Left hindlimb (tissue), 1 donor: ENCODE measurements at regions not wholly inside any gene's neighbourhood (a gene's known extent, or its start where the extent isn't known, plus 50 kb on each side); places are given as distances from the start of the nearest gene placed in this dataset.
"Not testable (repeated sequence)": the region's sequence is repeated elsewhere in the genome, so short reads cannot be mapped to it uniquely, and the experiment has no call there.

Experiments used
- DNase-seq: peaks from one replicate; pipeline ENCODE4 v3.0.0-alpha.2; 2018

DNA sequence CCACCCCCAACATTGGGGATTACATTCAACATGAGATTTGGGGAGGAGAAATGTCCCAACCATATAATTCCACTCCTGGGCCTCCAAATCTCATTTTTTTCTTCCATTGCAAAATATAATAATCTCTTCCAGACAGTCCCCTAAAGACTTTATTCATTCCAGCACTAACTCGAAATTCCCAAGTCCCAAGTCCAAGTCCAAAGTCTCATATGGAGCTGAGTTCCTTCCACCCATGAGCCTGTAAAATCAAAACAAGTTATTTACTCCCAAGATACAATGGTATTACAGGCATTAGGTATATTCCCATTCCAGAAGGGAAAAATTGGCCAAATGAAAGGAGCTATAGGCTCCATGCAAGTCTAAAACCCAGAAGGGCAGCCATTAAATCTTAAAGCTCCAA, 56.7 kb downstream of the P2RY1 start:
- DNase-seq = no peak

DNA sequence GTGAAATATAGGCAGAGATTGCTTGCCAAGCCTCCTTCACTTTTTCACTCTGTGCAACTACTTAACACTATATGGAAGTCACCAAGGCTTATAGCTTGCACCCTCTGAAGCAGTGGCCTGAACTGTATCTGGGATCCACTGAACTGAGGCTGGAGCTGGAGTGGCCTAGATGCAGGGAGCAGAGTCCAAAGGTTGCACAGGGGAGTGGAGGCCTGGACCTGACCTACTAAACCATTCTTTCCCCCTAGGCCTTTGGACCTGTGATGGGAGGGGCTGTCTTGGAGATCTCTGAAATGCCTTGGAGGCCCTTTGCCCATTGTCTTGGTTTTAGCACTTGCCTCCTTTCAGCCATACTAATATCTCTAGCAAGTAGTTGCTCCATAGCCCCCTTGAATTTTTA, 57.5 kb downstream of the P2RY1 start:
- no peak for DNase-seq

DNA sequence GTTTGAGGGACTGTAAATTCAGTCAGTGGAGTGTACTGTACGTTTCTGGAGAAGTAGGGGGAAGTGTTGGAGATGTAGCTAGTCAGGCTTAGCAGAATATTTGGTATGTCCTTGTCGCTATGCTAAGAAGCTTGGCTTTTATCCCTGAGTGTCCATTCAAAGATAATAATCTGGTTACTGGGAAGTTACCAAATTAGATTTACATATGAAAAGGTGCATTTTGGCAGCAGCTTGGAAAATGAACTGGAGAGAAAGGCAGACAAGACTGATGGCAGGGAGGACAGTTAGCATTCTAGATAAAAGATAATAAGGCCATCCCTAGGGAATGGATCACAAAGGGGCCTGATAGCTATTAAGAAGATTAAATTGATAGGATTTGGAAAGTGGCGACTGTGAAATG, 58.7 kb downstream of the P2RY1 start:
- DNase-seq = no peak

DNA sequence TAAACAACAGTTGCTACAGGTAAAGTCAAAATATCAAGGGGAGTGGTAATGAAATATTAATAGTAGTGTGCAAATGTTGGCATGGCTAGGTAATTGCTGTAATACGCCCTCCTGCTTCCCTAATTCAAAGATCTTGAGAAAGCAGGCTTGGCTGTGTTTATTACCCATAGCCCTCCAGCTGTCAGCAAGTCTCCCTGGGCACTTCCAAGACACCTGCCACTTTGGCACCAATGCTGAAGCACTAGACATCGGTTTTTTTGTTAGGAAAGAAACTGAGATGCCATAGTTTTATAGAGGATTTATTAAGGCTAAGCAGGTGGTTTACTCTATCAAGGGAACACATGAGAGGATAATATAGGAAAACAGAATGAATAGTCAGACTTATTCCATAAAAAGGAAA, 64.4 kb downstream of the P2RY1 start:
- DNase-seq = no peak

DNA sequence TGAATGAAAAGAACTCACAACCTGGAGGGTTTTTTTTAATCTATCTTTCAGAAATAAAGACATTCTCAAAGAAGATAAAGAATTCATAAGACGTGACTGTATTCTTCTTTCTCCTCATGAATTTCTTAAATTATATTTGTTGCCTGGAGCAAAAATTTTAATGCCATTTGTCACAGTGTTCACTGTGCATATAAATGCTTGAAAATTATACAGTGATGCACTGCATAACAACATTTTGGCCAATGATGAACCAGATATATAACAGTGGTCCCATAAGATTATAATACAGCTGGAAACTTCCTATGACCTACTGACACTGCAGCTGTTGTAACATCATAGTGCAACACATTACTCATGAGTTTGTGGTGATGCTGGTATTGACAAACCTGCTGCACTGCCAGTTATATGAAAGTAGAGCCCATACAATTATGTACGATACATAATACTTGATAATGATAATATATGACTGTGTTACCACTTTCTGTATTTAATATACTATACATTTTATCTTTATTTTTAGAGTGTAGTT, 67.3 kb downstream of the P2RY1 start:
- no peak for DNase-seq

DNA sequence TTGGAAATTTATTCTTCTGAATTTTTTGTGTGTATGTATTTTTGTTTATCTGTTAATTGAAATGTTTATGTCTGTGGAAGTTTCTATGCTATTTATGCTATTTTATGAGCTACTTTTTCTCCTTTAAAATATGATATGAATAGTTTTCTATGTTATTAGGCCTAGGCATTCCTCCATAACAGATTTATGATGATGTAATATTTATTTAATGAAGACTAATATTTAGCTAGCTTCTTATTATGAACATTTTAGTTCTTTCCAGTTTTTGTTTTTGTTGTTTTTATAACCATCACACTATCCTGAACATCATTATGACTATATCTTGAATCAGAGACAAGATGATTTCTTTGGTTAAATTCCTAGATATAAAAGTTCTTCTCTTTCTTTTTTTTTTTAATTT, 70.7 kb downstream of the P2RY1 start:
- DNase-seq = no peak

DNA sequence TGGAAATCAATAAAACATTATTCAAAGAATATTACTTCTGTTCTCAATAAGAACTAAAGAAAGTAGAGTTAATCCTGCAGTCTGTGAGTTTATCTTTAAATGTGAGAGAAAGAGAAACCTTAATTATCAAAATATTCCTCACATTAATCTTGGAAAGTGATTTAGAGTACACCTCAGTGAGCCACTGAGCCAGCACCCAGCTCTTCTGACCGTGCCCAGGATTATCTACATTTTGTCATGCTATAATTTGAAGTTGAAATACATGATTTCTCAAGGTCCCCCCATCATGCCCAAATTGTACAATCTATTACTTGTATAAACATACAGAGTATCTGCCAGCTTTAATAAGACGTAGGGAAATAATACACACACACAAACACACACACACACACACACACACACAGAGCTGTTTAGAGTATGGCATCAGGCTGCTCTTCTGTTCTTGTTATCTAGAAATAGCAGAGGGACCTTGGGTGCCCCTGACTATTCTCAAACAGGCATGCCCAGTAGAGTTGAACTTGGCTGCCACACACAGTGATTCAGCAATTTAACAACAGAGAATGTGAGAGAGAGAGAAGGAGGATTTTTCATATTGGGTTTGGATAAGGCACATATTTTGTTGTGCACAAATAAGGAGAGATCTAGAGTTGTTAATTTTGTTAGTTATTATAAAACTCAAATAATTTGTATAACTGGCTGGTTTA, 74.4 kb downstream of the P2RY1 start:
- DNase-seq = no peak

DNA sequence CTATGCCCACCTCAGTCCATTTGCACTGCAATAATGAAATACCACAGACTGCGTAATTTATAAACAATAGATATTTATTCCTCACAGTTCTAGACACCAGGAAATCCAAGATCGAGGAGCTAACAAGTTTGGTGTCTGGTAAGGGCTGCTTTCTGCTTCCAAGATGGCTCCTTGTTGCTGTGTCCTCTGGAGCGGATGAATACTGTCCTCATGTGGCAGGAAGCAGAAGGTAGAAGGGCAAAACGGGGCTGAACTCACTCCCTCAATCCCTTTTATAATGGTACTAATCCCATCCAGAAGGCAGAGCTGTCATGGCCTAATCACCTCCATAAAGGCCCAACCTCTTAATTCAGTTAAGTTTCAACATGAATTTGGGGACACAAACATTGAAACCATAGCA, 75.3 kb downstream of the P2RY1 start:
- no peak for DNase-seq

DNA sequence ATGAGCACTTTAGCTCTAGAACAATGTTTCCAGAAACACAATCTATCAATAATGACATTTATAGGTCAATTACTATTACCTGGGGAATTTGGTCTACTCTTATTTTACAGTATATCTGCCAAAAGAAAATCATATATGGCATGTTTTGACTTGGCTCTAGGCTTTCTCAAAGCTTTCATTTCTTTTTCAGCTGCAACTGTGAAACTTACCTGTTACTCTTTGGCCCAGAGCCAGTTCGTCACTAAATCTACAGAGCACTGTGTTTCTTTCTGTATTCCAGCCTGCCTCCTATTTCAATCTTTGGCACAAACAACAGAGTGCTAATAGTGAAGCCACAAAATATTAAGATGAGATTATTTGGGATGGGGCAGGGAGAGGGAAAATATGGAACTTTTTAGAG, 76.0 kb downstream of the P2RY1 start:
- DNase-seq = no peak

DNA sequence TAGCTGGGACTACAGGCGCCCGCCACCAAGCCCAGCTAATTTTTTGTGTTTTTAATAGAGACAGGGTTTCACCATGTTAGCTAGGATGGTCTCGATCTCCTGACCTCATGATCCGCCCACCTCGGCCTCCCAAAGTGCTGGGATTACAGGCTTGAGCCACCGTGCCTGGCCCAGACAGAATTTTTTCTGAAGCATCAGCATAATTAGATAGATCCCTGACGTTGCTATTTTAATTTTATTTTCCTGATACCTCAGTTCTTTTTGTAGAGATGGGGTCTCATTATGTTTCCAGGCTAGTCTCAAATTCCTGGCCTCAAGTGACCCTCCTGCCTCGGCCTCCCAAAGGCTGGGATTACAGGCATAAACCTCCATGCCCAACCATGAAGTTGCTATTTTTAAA, 79.8 kb downstream of the P2RY1 start:
- not testable (repeated sequence) for DNase-seq

DNA sequence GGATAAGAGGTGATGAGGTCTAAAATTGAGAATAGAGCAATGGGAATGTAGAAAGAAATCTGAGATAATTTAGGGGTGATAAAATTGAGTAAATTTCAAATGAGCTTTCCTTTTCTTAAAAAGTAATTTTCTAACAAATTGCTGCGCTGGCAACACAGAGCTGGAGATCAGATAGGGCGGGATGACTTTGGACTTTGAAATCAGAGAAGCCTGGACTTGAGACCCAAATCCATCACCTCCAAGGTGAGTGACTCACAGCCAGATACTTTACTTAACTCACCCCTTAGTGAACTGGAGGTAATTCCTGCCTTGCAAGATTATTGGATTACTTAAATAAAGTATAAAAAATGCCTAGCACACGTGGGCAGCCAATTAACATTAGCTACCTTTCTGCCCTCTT, 80.8 kb downstream of the P2RY1 start:
- no peak for DNase-seq

DNA sequence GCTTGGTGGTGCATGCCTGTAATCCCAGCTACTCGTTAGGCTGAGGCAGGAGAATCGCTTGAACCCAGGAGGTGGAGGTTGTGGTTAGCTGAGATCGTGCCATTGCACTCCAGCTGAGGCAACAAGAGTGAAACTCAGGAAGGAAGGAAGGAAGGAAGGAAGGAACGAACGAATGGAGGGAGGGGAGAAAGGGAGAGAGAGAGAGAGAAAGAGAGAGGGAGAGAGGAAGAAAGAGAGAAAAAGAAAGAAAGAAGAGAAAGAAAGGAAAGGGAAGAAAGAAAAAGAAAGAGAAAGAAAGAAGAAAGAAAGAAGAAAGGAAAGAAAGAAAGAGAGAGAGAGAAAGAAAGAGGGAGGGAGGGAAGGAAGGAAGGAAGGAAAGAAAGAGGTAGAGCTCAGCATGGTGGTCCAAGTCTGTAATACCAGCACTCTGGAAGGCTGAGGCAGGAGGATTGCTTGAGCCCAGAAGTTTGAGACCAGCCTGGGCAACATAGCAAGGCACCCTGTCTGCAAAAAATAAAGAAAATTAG, 81.9 kb downstream of the P2RY1 start:
- no peak for DNase-seq

DNA sequence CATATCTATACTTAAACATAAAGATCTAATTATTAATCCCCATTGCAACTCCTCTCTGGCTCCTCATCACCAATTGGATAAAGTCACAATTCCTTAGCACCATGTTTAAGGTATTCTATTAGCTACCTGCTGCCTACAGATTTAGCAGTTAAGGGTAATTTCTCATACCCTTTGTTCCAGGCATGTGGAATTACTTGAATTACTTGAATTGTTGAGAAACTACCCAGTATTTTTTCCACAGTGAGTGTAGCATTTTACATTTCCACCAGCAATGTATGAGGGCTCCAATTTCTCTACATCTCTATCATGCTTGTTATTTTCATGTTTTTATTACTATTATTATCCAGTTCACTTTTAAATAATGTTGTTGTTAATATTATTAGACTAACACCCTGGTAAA, 86.4 kb downstream of the P2RY1 start:
- no peak for DNase-seq

DNA sequence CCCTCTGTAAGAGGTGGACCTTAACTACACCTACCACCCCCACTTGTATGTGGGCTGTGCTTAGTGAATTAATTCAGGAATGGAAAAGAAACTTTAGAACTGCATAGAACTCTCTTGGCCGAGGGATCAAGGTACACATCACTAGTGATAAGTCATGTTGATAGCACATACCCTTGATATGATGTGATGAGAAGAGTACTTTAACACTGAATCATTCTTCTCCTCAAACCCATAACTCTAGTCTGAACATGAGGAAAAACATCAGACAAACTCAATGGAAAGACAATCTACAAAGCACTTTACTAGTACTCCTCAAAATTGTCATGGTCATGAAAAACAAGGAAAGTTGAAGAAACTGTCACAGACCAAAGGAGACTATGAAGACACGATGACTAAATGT, 87.6 kb downstream of the P2RY1 start:
- DNase-seq = no peak

DNA sequence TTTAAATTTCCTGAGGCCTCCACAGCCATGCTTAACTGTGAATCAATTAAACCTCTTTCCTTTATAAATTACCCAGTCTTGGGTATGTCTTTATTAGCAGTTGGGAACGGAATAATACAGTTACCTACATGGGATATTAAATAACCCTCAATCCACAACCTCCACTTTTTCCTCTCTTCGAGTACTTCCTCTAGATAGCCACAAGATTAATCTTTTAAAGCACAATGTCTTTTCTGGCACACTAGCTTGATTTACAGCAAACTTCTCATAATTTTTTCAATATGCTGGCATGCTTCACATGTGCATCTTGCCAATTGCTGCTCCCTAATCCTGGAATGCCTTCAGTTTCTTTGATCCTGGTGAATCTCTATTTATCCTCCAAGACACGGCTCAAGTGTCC, 92.2 kb downstream of the P2RY1 start:
- no peak for DNase-seq

DNA sequence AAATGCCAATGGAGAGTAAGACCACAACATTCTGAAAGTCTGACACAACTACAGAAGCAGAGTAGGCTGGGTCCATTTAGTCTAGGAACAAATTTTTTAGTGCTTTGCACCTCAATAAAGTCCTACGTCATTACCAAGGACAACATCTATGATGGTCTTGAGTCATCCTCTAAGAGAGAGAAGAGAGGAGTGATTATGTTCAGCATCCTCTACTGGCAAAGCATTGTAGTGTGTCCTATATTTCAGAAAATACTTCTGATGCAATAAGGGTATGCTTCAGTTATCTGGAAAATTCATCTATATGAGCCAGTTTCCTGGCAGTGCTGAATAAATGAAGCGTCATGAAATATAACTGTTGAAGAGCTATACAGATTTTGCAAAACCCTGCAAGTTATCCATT, 95.6 kb downstream of the P2RY1 start:
- DNase-seq = no peak

DNA sequence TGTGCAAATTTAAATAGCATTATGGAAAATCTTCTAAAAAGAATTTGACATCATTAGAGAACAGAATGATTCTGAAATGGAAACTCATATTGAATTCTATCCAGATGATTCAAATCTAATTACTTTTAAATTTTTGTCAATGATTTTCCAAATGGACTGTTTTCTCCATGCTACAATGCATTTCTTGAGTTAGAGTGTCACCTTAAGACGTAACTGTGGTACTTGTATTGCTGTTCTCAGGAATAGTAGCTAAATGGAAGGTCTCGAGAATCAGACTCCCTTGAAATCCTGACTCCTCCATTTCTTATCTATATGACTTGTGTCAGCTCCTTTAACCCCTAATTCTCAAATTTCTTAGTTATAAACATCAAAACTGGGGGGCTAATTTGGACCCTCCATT, 102.3 kb downstream of the P2RY1 start:
- no peak for DNase-seq

DNA sequence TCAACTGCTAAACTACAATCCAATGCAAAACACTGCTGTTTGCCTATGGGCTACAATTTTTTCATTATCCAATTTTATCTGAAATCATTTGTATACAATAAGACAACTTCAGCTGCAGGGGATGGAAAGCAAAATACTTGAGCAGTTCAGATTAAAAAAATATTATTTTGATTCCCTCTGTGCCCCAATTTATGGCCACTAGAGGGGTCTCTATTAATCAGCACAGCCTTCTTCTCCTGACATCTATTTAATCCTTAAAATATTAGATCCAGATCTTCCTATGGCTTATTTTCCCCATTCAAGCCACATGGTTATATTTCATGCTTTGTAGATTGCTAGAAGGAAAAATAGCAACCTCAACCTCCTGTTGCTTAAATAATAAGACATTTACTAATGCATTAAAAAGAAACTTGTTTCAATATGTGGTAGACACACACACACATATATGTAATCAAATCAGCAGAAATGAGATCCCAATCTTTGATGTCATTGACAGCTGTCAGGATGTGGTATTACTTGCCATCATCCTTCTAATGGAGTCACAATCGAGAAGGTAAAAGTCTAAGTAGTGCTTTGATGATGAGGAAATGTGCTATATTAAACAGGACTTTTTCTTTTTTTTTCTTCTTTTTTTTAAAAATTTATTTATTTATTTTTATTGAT, 104.2 kb downstream of the P2RY1 start:
- DNase-seq = no peak

DNA sequence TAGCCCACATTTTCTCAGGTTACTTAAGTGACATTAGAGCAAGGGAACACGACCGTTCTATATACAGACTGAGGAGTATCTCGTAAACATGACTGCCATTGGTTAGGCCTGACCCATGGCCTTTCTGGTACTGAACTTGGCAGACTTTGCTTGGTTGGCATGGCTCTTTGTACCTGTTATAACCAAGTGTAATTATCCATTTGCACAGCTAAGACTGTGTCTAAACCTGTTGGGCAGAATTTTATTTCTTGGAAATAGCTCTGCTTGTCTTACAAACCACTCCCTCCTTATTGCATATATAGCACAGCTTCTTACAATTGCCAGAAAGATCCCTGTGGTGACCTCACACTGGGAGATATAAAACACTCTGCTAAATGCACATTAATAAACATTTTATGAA, 106.9 kb downstream of the P2RY1 start:
- no peak for DNase-seq

DNA sequence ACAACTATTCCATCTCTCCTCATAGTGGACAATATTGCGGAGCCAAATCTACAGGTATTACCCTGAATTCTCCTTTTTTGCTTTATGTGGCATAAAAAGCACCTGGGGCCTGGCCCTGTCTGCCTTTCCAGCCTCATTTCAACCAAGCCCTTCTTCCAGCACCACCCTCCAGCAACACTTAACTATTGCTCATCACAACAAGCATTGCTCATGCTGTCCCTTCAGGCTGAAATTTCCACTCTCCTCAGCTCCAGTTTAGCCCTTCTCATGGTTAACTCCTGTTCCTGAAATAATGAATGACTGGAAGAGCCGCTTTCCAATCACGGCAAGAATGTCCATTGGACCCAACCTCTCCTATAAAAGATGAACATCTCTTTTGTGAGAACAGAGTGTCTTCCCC, 107.4 kb downstream of the P2RY1 start:
- DNase-seq = no peak

DNA sequence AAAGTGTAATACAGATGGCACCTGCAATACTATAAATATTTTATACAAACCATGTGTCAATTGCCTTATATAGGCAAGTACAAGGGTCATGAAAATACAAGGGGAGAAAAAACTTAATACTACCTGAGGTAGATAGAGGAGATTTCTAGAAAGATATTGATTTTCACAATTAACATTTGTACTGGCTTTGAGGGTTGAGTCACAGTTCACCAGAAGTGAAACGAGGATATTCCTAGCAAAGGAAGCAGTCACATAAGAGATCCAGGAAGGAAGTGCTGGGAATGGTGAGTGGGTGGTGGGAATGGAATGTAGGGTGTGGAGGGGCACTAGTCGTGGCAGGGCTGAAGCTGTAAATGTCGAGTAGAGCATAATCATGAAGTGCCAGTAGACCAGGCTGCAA, 108.7 kb downstream of the P2RY1 start:
- no peak for DNase-seq

DNA sequence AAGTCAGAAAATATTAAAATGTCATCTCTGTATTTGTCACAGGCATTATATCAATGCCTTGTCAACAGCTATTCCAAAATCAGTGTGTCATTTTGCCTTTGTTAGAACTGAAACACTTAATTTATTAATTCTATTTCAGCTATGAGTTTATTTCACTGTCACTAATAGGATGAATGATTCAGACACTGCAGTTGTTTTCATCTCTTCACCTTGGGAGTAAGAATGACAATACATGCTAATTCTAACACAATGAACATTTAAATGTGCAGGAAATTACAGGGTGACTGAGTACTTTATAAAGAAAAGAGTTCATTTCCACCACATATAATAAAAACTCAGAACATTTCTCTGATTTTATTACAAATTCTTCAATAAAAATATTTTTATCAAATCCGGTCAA, 109.7 kb downstream of the P2RY1 start:
- no peak for DNase-seq

DNA sequence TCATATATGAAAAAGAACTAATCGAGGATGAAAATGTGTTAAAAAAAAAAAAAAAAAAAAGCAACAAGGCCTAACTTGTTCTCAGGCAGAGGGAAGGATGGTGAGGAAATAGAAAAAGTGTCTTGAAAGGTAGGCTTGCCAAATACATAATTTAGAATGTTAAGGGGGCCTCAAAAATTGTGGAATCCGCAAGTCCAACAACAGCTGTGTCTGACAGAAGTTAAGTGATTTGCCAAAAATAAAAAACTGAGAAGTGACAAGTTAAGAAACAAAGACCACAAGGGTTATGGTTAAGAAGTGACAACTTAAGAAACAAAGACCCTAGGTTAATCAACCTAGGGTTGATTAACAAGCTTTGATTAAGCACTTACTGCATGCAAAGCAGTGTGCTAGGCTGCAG, 110.6 kb downstream of the P2RY1 start:
- no peak for DNase-seq

DNA sequence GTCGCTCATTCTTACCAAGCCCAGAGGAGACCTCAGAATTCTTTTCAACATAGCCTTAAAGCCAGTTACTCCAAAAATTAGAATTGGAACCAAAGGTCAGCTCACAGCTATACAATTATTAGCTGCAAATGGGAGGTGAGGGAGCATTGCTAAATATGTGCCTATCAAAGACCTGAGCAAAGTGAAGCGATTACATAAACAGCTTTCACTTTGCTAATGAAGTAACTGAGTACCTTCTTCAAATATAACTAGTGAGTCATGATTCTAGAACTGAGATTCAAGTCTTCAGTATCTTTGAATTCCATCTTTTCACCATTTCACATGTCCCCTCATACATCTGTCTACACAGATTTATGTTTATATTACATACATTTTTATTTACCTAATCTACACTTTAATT, 122.6 kb downstream of the P2RY1 start:
- DNase-seq = no peak

DNA sequence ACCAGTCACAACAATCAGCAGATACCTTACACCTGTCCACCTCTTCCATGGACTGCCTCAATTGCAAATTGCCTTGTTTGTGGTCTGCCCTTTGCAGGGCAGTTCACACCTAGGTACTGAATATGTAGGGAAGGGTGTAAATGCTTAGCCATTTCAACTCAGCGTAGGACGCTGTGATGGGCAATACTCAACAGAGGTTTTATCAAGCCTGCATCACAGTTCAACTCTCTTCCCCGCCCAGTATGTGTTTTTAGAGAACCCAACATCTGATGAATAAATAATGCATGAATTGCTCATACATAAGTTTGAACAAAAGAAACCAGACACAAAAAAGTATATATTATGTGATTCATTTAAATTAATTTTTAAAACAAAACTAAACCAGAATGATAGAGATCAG, 124.4 kb downstream of the P2RY1 start:
- DNase-seq = no peak
